DND-41 (cell line): ENCODE measurements at regions not wholly inside any gene's neighbourhood (a gene's known extent, or its start where the extent isn't known, plus 50 kb on each side); places are given as distances from the start of the nearest gene placed in this dataset.

Experiments used
- ATAC-seq: fragments of 200-7000 bp; cut with Tn5 transposase; 3 replicates; pipeline ENCODE4 v1.9.1; 2021; ENCODE audit warnings: low read depth; ENCODE audit not compliant: insufficient read depth
- DNase-seq: peaks from one replicate; pipeline ENCODE4 v3.0.0-alpha.2; 2020
- H2AFZ ChIP-seq: 2 replicates; pipeline ENCODE4 v1.6.0; 2012; ENCODE audit warnings: low read depth, low read length
- H3K27ac ChIP-seq: 2 replicates; pipeline ENCODE4 v1.5.1; 2012; ENCODE audit warnings: low read length, inconsistent platforms
- H3K27me3 ChIP-seq: fragments of 200-600 bp; sonication (generic); 2 replicates; pipeline ENCODE4 v1.6.0; 2012; ENCODE audit warnings: low read length, mild to moderate bottlenecking, inconsistent platforms; ENCODE audit not compliant: insufficient read depth, poor library complexity
- H3K36me3 ChIP-seq: 2 replicates; pipeline ENCODE4 v1.5.1; 2012; ENCODE audit warnings: low read length, inconsistent platforms; ENCODE audit not compliant: insufficient read depth
- H3K4me1 ChIP-seq: 2 replicates; pipeline ENCODE4 v1.5.1; 2012; ENCODE audit warnings: mild to moderate bottlenecking, low read length; ENCODE audit not compliant: insufficient read depth
- H3K4me2 ChIP-seq: 2 replicates; pipeline ENCODE4 v1.6.0; 2012; ENCODE audit warnings: mild to moderate bottlenecking, moderate library complexity, low read length, inconsistent platforms; ENCODE audit not compliant: insufficient read depth
- H3K4me3 ChIP-seq, 2 experiments: fragments of 200-600 bp in 1 of 2; shearing (Covaris generic) in 1 of 2; 2 replicates each; pipeline ENCODE4 v1.5.1; 2012 to 2016; ENCODE audit warnings: inconsistent platforms in 2 of 2, low read length in 2 of 2, mild to moderate bottlenecking in 2 of 2, low read depth in 1 of 2, moderate library complexity in 1 of 2
- H3K79me2 ChIP-seq: 2 replicates; pipeline ENCODE4 v1.6.0; 2012; ENCODE audit warnings: low read length, inconsistent platforms; ENCODE audit not compliant: insufficient read depth
- H3K9ac ChIP-seq: 2 replicates; pipeline ENCODE4 v1.6.0; 2012; ENCODE audit warnings: low read depth, mild to moderate bottlenecking, inconsistent platforms, low read length, moderate library complexity
- H3K9me3 ChIP-seq: 2 replicates; pipeline ENCODE4 v1.5.1; 2012; ENCODE audit warnings: low read length, moderate library complexity, mild to moderate bottlenecking, inconsistent platforms; ENCODE audit not compliant: insufficient read depth, severe bottlenecking
- H4K20me1 ChIP-seq: 2 replicates; pipeline ENCODE4 v1.6.0; 2012; ENCODE audit warnings: low read length; ENCODE audit not compliant: insufficient read depth
- EZH2 ChIP-seq: IDR thresholded peaks from 3 replicates; pipeline ENCODE4 v1.6.1; 2012; ENCODE audit warnings: borderline replicate concordance, low read depth, mild to moderate bottlenecking, moderate library complexity, low read length, inconsistent platforms; ENCODE audit not compliant: severe bottlenecking
- TF ChIP-seq, protein P1 (sequence below): IDR thresholded peaks from 2 replicates; pipeline ENCODE4 v1.5.1; 2012; ENCODE audit warnings: borderline replicate concordance, low read length, moderate library complexity, mild to moderate bottlenecking; ENCODE audit not compliant: poor library complexity, severe bottlenecking; ENCODE audit errors: extremely low read depth

DNA sequence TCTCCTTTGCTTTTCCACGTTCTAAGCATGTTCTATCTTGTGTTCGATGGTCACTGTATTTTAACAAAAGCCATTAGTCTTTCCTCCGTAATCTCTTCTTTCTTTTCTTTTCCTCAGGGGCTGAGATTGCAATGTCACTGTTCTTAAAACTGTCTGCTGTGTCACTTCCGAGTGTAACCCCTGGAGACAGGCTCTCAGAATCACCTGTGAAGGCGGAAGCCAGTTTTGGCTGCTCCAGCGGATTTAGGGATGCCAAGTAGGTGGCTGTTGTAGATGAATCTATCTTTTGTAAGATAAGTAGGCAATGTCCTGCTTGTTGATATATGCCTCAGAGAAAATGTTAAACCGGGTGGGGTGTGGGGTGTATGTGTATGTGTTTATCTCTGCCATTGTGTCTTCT lies 94.7 kb upstream of the L3MBTL4 start:
- Histone ChIP-seq H4K20me1 (no peaks in the 10 kb centered on the region), H3K4me3 (no peak overlapping the region), H3K79me2 (no peaks in the 10 kb centered on the region), H3K4me2 (no peak overlapping the region), H3K9ac (no peak overlapping the region), H3K9me3 (no peaks in the 10 kb centered on the region), H3K27ac (no peak overlapping the region), H2AFZ (no peak overlapping the region), H3K27me3 (no peaks in the 10 kb centered on the region), H3K36me3 (no peaks in the 10 kb centered on the region), H3K4me1 (no peaks in the 10 kb centered on the region)
- TF ChIP-seq, protein P1, sequence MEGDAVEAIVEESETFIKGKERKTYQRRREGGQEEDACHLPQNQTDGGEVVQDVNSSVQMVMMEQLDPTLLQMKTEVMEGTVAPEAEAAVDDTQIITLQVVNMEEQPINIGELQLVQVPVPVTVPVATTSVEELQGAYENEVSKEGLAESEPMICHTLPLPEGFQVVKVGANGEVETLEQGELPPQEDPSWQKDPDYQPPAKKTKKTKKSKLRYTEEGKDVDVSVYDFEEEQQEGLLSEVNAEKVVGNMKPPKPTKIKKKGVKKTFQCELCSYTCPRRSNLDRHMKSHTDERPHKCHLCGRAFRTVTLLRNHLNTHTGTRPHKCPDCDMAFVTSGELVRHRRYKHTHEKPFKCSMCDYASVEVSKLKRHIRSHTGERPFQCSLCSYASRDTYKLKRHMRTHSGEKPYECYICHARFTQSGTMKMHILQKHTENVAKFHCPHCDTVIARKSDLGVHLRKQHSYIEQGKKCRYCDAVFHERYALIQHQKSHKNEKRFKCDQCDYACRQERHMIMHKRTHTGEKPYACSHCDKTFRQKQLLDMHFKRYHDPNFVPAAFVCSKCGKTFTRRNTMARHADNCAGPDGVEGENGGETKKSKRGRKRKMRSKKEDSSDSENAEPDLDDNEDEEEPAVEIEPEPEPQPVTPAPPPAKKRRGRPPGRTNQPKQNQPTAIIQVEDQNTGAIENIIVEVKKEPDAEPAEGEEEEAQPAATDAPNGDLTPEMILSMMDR = no peak
- no peak for TF ChIP-seq EZH2
- ATAC-seq (no peak), DNase-seq (no peak)

DNA sequence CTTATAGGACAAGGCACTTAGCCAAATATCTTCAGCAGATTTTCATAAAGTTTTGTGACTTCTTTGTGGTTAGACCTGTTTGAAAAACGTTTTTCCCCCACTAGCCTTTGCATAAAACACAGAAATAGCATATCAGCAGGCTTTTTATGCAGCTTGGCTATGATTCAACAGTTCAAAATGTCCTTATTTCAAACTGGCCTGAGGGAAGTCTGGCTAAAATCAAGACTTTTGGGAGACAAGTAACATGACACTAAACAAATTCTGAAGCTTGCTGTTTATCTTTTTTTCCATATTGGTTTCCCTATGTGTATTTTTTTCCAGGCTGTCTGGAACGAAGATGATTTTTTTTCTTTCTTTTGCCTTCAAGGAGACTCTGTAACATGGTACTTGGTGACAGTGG lies 95.1 kb upstream of the L3MBTL4 start:
- H2AFZ ChIP-seq = no peak overlapping the region
- TF ChIP-seq EZH2 = no peak
- no peaks in the 10 kb centered on the region for H4K20me1 ChIP-seq
- H3K9ac ChIP-seq = no peak overlapping the region
- H3K4me1 ChIP-seq = no peaks in the 10 kb centered on the region
- no peaks in the 10 kb centered on the region for H3K79me2 ChIP-seq
- H3K4me3 ChIP-seq = no peak overlapping the region
- ATAC-seq = no peak
- H3K27ac ChIP-seq = no peak overlapping the region
- H3K36me3 ChIP-seq = no peaks in the 10 kb centered on the region
- DNase-seq = no peak
- H3K9me3 ChIP-seq = no peaks in the 10 kb centered on the region
- no peaks in the 10 kb centered on the region for H3K27me3 ChIP-seq
- no peak overlapping the region for H3K4me2 ChIP-seq

DNA sequence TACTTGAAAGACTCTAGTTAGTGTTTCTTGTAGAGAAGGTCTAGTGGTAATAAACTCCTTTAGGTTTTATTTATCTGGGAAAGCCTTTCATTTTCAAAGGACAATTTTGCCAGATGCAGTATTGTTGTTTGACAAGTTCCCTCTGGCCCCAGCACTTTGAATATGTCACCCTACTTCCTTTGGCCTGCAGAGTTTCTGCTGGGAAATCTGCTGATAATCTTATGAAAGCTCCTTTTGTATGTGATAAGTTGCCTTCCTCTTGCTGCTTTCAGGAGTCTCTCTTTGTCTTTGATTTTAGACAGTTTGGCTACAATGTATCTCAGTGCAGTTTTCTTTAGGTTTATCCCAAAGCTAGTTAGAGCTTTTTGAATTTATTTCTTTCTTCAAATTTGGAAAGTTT lies 106.2 kb upstream of the L3MBTL4 start:
- no peak for DNase-seq
- H3K4me1 ChIP-seq = no peaks in the 10 kb centered on the region
- H3K79me2 ChIP-seq = no peaks in the 10 kb centered on the region
- H3K9ac ChIP-seq = no peak overlapping the region
- no peak for TF ChIP-seq EZH2
- TF ChIP-seq, protein P1 = no peak
- H2AFZ ChIP-seq = no peak overlapping the region
- H3K36me3 ChIP-seq = no peaks in the 10 kb centered on the region
- no peaks in the 10 kb centered on the region for H4K20me1 ChIP-seq
- no peaks in the 10 kb centered on the region for H3K9me3 ChIP-seq
- no peak overlapping the region for H3K4me3 ChIP-seq
- no peak overlapping the region for H3K27ac ChIP-seq
- H3K27me3 ChIP-seq = no peaks in the 10 kb centered on the region
- no peak overlapping the region for H3K4me2 ChIP-seq
- ATAC-seq = no peak

DNA sequence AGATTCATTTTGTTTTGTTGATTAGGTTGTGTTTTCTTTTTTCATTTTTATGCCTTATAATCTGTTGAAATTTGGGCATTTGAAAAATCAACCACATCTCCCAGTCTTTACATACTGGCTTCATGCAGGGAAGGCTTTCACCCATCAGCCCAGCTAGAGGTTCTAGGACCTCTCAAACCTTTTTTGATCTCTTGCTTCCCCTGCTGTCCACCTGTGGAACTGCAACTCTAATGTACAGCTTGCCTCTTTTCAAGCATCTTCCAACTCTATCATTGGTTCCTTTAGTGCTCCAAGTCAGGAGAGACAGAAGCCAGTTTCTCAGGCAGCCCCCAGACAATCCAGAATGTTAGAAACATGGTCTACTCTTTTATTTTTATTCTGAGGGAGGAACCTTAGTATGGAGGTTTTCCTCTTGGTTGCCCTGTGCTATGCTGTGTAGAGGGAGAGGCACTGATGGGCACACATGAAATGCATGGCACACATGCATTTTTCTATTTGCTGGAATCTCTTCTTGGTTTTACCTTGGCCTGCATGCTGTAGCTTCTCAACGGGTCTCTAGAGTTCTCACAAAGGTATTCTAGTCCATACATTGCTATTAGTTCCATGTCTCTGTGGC lies 107.2 kb upstream of the L3MBTL4 start:
- no peak for ATAC-seq
- Histone ChIP-seq H3K36me3 (no peaks in the 10 kb centered on the region), H3K9ac (no peak overlapping the region), H3K79me2 (no peaks in the 10 kb centered on the region), H3K4me3 (no peak overlapping the region), H4K20me1 (no peaks in the 10 kb centered on the region), H3K9me3 (no peaks in the 10 kb centered on the region), H2AFZ (no peak overlapping the region), H3K27me3 (no peaks in the 10 kb centered on the region), H3K4me1 (no peaks in the 10 kb centered on the region), H3K27ac (no peak overlapping the region), H3K4me2 (no peak overlapping the region)
- DNase-seq = peak; percentile 18
- TF ChIP-seq, protein P1 = peak; percentile 56
- TF ChIP-seq EZH2 = no peak
